ENCODE measurements at regions not wholly inside any gene's neighbourhood (a gene's known extent, or its start where the extent isn't known, plus 50 kb on each side); places are given as distances from the start of the nearest gene placed in this dataset.

- no peak for DNase-seq (ENCODE audit: low read depth)
- no peak for TF ChIP-seq CTCF (IDR thresholded peaks at IDR 0.05; ENCODE audit: control insufficient read depth, insufficient read depth, low read depth, low read length, missing control alignments)
These were observed 230.5 kb upstream of the AGTR1 start for GRCh38 chr3:148466980-148467740.

GRCh38 chr3:148477375-148477774 is 220.3 kb upstream of the AGTR1 start:
- no peak overlapping the region for H3K4me3 ChIP-seq (ENCODE audit: control insufficient read depth, low read depth, low read length)
- no peak for TF ChIP-seq CTCF (IDR thresholded peaks at IDR 0.05; ENCODE audit: control insufficient read depth, insufficient read depth, low read depth, low read length, missing control alignments)
- no peak for DNase-seq (ENCODE audit: low read depth)

More at GRCh38 chr3:148466980-148467740, 230.5 kb upstream of the AGTR1 start:
- H3K4me3 ChIP-seq (ENCODE audit: control insufficient read depth, low read depth, low read length): no peak overlapping the region

GRCh38 chr3:148493631-148494030 is 204.1 kb upstream of the AGTR1 start:
- H3K4me3 ChIP-seq (ENCODE audit: control insufficient read depth, low read depth, low read length): no peak overlapping the region
- DNase-seq (ENCODE audit: low read depth): no peak
- no peak for TF ChIP-seq CTCF (IDR thresholded peaks at IDR 0.05; ENCODE audit: control insufficient read depth, insufficient read depth, low read depth, low read length, missing control alignments)

- no peak for DNase-seq (ENCODE audit: low read depth)
These were observed 203.3 kb upstream of the AGTR1 start for GRCh38 chr3:148494451-148494850.

GRCh38 chr3:148500881-148501280 is 196.8 kb upstream of the AGTR1 start:
- no peak for DNase-seq (ENCODE audit: low read depth)
- no peak overlapping the region for H3K4me3 ChIP-seq (ENCODE audit: control insufficient read depth, low read depth, low read length)
- no peak for TF ChIP-seq CTCF (IDR thresholded peaks at IDR 0.05; ENCODE audit: control insufficient read depth, insufficient read depth, low read depth, low read length, missing control alignments)

More at GRCh38 chr3:148494451-148494850, 203.3 kb upstream of the AGTR1 start:
- no peak overlapping the region for H3K4me3 ChIP-seq (ENCODE audit: control insufficient read depth, low read depth, low read length)
- TF ChIP-seq CTCF (IDR thresholded peaks at IDR 0.05; ENCODE audit: control insufficient read depth, insufficient read depth, low read depth, low read length, missing control alignments): no peak

- TF ChIP-seq CTCF (IDR thresholded peaks at IDR 0.05; ENCODE audit: control insufficient read depth, insufficient read depth, low read depth, low read length, missing control alignments): no peak
- no peak overlapping the region for H3K4me3 ChIP-seq (ENCODE audit: control insufficient read depth, low read depth, low read length)
- DNase-seq (ENCODE audit: low read depth): no peak
These were observed 187.6 kb upstream of the AGTR1 start for GRCh38 chr3:148510116-148510515.
